ENCODE measurements at regions not wholly inside any gene's neighbourhood (a gene's known extent, or its start where the extent isn't known, plus 50 kb on each side); places are given as distances from the start of the nearest gene placed in this dataset.

GRCh38 chr13:43996221-43996620 is 116.5 kb downstream of the LACC1 start:
- no peak overlapping the region for H3K27ac ChIP-seq
- no peaks in the 10 kb centered on the region for H3K9me3 ChIP-seq
- H3K27me3 ChIP-seq, result no peaks in the 10 kb centered on the region

GRCh38 chr13:44003481-44003880 is 123.8 kb downstream of the LACC1 start:
- no peak for TF ChIP-seq CTCF (IDR thresholded peaks at IDR 0.05)
- no peak for TF ChIP-seq POLR2A (IDR thresholded peaks at IDR 0.05)
- H3K4me1 ChIP-seq, result no peaks in the 10 kb centered on the region
- no peak for DNase-seq
- no peaks in the 10 kb centered on the region for H3K27me3 ChIP-seq
- H3K27ac ChIP-seq, result no peak overlapping the region
- H3K4me3 ChIP-seq, result no peak overlapping the region
- H3K36me3 ChIP-seq, result no peaks in the 10 kb centered on the region
- H3K9me3 ChIP-seq, result peaks cover 0 to 8% (median 0%) of the 10 kb centered on the region in 4 donors

More at GRCh38 chr13:43996221-43996620, 116.5 kb downstream of the LACC1 start:
- Histone ChIP-seq H3K4me1 (no peaks in the 10 kb centered on the region), H3K36me3 (no peaks in the 10 kb centered on the region), H3K4me3 (no peak overlapping the region)
- TF ChIP-seq POLR2A (IDR thresholded peaks at IDR 0.05) (no peak), CTCF (IDR thresholded peaks at IDR 0.05) (no peak)
- no peak for DNase-seq

GRCh38 chr13:44004878-44005277 is 125.2 kb downstream of the LACC1 start:
- TF ChIP-seq CTCF (IDR thresholded peaks at IDR 0.05) (no peak), POLR2A (IDR thresholded peaks at IDR 0.05) (no peak)
- H3K27me3 ChIP-seq, result no peaks in the 10 kb centered on the region
- no peak overlapping the region for H3K27ac ChIP-seq

GRCh38 chr13:44007451-44007850 is 127.7 kb downstream of the LACC1 start:
- no peak overlapping the region for H3K27ac ChIP-seq
- peaks cover 0 to 8% (median 0%) of the 10 kb centered on the region in 4 donors for H3K9me3 ChIP-seq
- no peak overlapping the region for H3K4me3 ChIP-seq

More at GRCh38 chr13:44004878-44005277, 125.2 kb downstream of the LACC1 start:
- Histone ChIP-seq H3K36me3 (no peaks in the 10 kb centered on the region), H3K4me3 (no peak overlapping the region), H3K9me3 (peaks cover 0 to 8% (median 0%) of the 10 kb centered on the region in 4 donors), H3K4me1 (no peaks in the 10 kb centered on the region)
- no peak for DNase-seq

GRCh38 chr13:44011036-44011435 is 131.3 kb downstream of the LACC1 start:
- TF ChIP-seq POLR2A (IDR thresholded peaks at IDR 0.05), result no peak
- no peak for TF ChIP-seq CTCF (IDR thresholded peaks at IDR 0.05)
- no peaks in the 10 kb centered on the region for H3K4me1 ChIP-seq
- H3K36me3 ChIP-seq, result no peaks in the 10 kb centered on the region
- no peak overlapping the region for H3K4me3 ChIP-seq
- H3K27me3 ChIP-seq, result no peaks in the 10 kb centered on the region
- no peak for DNase-seq
- peaks cover 0 to 8% (median 0%) of the 10 kb centered on the region in 4 donors for H3K9me3 ChIP-seq
- no peak overlapping the region for H3K27ac ChIP-seq

More at GRCh38 chr13:44007451-44007850, 127.7 kb downstream of the LACC1 start:
- no peak for TF ChIP-seq POLR2A (IDR thresholded peaks at IDR 0.05)
- no peak for TF ChIP-seq CTCF (IDR thresholded peaks at IDR 0.05)
- Histone ChIP-seq H3K36me3 (no peaks in the 10 kb centered on the region), H3K27me3 (no peaks in the 10 kb centered on the region), H3K4me1 (no peaks in the 10 kb centered on the region)
- DNase-seq, result no peak
